Memory B cell (primary cell): ENCODE measurements at regions not wholly inside any gene's neighbourhood (a gene's known extent, or its start where the extent isn't known, plus 50 kb on each side); places are given as distances from the start of the nearest gene placed in this dataset.

Experiments used
- ATAC-seq: fragments of 150-1000 bp; cut with Tn5 transposase; 2 replicates; pipeline ENCODE4 v1.10.0; 2021; ENCODE audit warnings: low read depth, mild to moderate bottlenecking, moderate library complexity
- DNase-seq, 2 donors: peaks; one replicate each; pipeline ENCODE4 v3.0.0; 2022; ENCODE audit warnings: low spot score in 2 of 2
- H3K27ac Mint-ChIP-seq: one replicate; pipeline ENCODE4 v1.8.0; 2022; ENCODE audit warnings: mild to moderate bottlenecking, moderate library complexity, mixed read lengths
- H3K27me3 Mint-ChIP-seq: one replicate; pipeline ENCODE4 v1.8.0; 2022; ENCODE audit warnings: mixed read lengths
- H3K36me3 Mint-ChIP-seq: one replicate; pipeline ENCODE4 v1.8.0; 2022; ENCODE audit warnings: mild to moderate bottlenecking, mixed read lengths
- H3K4me1 Mint-ChIP-seq: one replicate; pipeline ENCODE4 v1.8.0; 2022; ENCODE audit warnings: mixed read lengths
- H3K4me3 Mint-ChIP-seq: one replicate; pipeline ENCODE4 v1.8.0; 2022; ENCODE audit warnings: mild to moderate bottlenecking, moderate library complexity, mixed read lengths
- H3K9me3 Mint-ChIP-seq: one replicate; pipeline ENCODE4 v1.8.0; 2022; ENCODE audit warnings: mixed read lengths

DNA sequence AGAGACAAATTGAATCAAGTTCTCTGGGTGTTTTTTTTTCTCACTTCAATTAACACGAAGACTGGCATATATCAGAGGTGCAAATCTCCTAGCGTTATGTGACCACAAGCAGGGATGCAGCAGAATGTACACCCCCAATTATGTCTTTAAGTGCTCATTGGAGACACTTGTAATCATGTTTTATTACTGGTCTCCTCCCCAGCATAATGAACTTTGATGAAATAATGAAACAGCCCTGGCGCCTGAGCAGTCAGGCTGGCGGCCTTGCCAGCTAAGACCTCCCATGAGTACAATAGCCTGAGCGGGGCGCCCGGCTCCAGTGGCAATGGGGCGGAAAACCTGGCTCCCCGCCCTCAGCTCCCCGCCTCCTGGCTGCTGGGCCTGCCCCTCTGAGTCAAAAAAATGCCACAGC is 209.4 kb upstream of the MSX2 start:
- Mint-ChIP-seq H3K4me3 (no peak overlapping the region), H3K9me3 (peaks cover 4% of the 10 kb centered on the region), H3K4me1 (no peaks in the 10 kb centered on the region), H3K27me3 (peaks cover 2% of the 10 kb centered on the region), H3K36me3 (no peaks in the 10 kb centered on the region), H3K27ac (no peak overlapping the region)
- no peak for DNase-seq
- ATAC-seq, result no peak

DNA sequence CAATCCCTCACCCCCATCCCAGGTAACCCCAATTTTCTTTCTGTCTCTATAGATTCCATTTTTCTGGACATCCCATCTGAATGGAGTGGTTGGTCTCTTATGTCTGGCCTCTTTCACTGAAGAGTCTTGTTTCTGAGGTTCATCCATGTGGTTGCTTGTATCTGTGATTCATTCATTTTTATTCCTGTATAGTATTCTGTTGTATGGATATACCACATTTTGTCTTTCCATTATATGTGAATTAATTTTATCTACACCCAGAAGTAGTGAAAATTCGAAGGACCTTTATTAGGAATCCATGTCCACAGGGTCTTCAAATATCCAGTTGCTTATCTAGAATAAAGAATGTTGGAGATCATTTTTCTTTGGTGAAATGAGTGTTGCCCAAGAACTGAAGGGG is 207.6 kb upstream of the MSX2 start:
- ATAC-seq, result no peak
- no peaks in the 10 kb centered on the region for H3K27me3 Mint-ChIP-seq
- H3K36me3 Mint-ChIP-seq, result no peaks in the 10 kb centered on the region
- DNase-seq, result no peak
- no peaks in the 10 kb centered on the region for H3K4me1 Mint-ChIP-seq
- peaks cover 5% of the 10 kb centered on the region for H3K9me3 Mint-ChIP-seq
- H3K4me3 Mint-ChIP-seq, result no peak overlapping the region
- H3K27ac Mint-ChIP-seq, result no peak overlapping the region

DNA sequence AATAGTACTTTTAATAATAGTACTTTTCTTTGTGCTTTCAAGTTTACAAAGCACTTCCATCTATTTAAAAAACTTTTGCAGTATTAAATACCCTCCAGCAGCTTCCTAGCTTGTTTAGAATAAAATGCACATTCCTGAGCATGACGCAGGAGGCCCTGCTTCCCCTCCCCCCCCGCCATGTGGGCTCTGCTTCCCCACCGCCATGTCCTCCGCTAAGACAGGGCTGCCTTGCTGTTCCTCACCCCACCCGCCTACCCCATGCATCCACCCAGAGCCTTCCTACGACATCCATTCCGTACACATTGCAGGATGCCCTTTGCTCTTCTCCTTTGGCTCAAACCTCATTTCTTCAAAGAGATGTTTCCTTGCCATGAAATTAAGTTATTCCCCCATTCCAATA is 205.9 kb upstream of the MSX2 start:
- DNase-seq, result no peak
- H3K4me3 Mint-ChIP-seq, result no peak overlapping the region
- H3K27me3 Mint-ChIP-seq, result no peaks in the 10 kb centered on the region
- ATAC-seq, result no peak
- peaks cover 10% of the 10 kb centered on the region for H3K9me3 Mint-ChIP-seq
- H3K4me1 Mint-ChIP-seq, result no peaks in the 10 kb centered on the region
- no peak overlapping the region for H3K27ac Mint-ChIP-seq
- H3K36me3 Mint-ChIP-seq, result no peaks in the 10 kb centered on the region

DNA sequence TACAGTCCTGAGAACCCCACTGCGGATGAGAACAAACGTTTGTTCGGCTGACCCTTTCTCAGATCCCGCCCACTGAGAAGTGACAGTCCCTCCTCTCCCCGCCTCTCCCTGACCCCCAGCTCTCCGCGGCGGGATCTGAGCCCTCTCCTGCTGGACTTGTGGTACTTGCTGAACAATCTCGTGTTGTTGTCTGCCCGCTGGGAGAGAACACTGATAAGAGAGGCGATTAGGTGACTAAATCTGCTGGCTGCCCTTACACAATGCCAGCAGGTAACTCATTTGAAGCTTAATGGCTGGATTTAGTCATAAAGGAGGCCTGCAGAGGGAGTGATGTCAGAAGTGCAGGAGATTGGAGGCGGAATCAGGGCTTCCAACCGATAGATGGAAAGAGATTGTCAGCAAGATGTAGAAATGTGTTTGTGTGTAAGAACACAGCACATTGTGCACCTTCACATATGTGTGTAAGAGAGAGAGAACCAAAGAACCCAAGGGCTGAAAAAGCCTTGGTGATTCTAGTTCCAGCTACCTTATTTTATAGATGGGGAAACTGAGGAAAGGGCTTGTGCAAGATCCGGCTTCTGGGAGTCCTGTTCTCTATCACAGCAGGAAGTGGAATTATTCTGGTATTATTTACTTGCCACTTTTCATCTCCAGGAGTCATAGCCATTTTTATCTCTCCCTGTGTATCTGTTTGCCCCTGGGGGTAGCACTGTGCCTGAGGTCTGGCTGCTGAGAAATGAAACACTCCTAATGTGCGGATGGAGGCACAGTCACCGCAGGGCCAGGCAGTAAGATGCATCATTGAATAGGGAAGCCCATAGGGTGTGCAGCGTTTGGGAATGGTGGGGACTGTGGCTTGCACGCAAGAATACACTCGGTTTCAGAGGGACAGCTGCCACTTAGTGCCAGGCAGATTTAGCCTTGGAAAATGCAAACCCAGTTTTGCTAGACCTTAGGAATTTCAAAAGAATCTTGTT is 203.7 kb upstream of the MSX2 start:
- no peak overlapping the region for H3K27ac Mint-ChIP-seq
- no peak for ATAC-seq

DNA sequence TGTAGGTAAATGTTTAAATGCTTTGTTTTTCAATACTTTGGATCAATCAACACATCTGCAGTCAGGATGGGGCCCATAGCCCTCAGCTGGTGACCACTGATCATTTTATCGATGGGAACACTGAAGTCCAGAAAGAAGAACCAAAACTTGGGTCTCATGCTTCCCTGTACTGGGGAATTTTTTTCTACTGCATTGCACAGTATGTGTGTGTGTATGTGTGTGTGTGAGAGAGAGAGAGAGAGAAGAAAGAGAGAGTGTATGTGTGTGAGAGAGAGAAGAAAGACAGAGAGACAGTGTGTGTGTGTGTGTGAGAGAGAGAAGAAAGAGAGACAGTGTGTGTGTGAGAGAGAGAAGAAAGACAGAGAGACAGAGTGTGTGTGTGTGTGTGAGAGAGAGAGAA is 202.9 kb upstream of the MSX2 start:
- no peaks in the 10 kb centered on the region for H3K36me3 Mint-ChIP-seq
- no peak overlapping the region for H3K4me3 Mint-ChIP-seq
- peaks cover 1% of the 10 kb centered on the region for H3K27me3 Mint-ChIP-seq
- no peak overlapping the region for H3K27ac Mint-ChIP-seq
- peaks cover 10% of the 10 kb centered on the region for H3K9me3 Mint-ChIP-seq
- ATAC-seq (no peak), DNase-seq (no peak)
- H3K4me1 Mint-ChIP-seq, result no peaks in the 10 kb centered on the region

More for the DNA sequence above, 203.7 kb upstream of the MSX2 start:
- Mint-ChIP-seq H3K36me3 (no peaks in the 10 kb centered on the region), H3K9me3 (peaks cover 10% of the 10 kb centered on the region), H3K27me3 (peaks cover 1% of the 10 kb centered on the region), H3K4me3 (no peak overlapping the region), H3K4me1 (no peaks in the 10 kb centered on the region)
- DNase-seq, result no peak

DNA sequence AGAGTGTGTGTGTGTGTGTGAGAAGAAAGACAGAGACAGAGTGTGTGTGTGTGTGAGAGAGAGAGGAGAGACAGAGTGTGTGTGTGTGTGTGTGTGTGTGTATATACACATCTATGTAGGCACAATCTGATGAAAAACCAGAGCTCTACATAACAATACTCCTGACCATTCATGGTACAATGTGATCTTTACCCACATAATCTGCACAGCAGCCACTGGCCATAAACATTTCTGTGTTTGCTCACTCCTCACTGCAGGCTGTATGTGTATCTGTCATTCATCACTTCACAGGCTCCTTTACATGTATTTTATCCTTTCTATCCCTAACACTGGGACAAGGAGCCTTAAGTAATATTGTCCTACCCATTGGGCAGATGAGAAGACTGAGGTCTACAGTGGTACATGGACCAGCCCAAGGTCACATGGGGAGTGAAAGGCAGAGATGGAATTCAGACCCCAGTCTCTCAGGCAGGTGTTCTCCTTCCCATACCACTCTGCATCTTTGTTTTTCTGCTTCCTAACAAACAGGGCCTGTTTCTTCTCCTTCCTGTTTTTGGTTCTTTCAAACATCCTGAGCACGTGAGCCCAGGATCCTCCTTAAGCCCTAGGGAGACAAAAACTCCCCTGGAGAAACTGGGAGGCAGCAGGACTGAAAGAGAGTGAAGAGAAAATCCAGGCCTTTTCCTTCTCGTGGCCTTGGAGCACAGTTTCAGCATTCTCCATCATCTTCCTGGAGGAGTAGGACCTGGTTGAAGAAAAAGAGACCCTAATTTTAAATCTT is 201.7 kb upstream of the MSX2 start:
- DNase-seq (no peak), ATAC-seq (no peak)
- Mint-ChIP-seq H3K4me3 (no peak overlapping the region), H3K27ac (no peak overlapping the region), H3K36me3 (no peaks in the 10 kb centered on the region), H3K4me1 (no peaks in the 10 kb centered on the region), H3K27me3 (peaks cover 1% of the 10 kb centered on the region), H3K9me3 (peaks cover 8% of the 10 kb centered on the region)

DNA sequence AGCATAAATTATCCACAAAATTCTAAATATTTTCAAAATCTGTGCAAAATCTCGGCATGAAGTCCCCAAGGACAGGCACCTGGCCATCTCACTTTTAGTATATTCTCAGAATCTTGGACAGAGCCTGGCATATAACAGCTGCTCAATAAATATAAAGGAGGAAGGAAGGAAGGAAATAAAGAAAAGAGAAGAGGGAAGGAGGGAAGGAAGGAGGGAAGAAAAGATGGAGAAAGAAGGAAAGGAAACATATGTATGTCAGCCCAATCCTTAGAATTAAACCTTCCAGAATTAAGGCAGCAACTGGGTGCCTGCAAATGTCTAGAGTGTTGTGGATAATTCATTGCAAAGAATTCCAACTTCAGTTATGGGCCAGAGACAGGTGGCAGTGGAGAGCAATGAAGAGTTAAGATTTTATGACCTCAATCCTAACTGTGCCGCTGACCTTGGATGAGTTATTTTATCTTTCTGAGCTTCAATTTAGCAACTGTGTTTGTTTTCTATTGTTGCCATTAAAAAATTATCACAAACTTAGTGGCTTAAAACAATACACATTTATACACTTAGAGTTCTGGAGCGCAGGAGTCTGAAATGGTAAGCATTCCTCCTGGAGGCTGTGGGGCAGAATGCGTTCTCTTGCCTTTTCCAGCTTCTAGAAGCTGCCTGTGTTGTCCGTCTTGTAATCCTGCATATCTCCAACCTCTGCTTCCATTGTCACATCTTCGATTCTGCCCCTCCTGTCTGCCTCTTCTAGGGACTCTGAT is 200.9 kb upstream of the MSX2 start:
- H3K4me3 Mint-ChIP-seq, result no peak overlapping the region
- H3K4me1 Mint-ChIP-seq, result no peaks in the 10 kb centered on the region
- H3K9me3 Mint-ChIP-seq, result peaks cover 8% of the 10 kb centered on the region
- H3K27me3 Mint-ChIP-seq, result peaks cover 1% of the 10 kb centered on the region
- ATAC-seq (no peak), DNase-seq (no peak)
- H3K36me3 Mint-ChIP-seq, result no peaks in the 10 kb centered on the region
- no peak overlapping the region for H3K27ac Mint-ChIP-seq

DNA sequence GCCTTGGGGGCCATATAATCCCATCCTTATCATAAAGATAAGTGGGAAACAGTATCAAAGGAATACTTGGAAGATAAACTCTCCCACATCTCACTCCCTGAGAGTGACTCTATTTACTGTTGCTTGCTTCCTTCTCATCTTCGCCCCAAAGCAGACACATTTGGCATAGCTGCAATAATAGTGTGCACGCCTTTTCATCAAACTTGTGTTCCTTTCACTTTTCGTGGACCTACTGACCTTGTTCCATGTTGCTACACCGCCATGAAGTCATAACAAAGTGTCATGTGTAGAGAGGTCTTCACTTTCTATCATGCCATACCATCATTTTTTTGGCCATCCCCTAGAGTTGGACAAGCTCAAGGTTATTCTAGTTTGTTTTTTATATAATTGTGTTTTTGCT is 200.0 kb upstream of the MSX2 start:
- no peaks in the 10 kb centered on the region for H3K4me1 Mint-ChIP-seq

DNA sequence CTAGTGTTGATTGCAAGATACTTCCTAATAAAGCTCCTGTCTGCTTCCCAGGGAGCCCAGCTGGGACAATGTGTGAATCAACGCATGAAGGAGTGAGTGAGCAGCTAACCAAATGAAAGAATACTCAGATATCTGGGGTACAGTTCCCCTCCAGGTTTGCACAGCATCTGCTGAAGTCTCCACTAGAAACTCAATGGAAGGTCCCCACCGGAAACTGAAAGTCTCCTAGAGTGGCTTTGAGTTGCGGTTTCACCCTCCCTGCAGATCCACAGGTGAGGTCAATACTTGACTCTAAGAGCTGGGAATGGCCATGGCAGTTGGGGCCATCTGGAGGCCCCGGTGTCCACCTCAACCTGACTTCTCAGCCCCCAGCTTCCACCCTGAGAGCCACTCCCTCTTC is 198.2 kb upstream of the MSX2 start:
- H3K36me3 Mint-ChIP-seq, result no peaks in the 10 kb centered on the region
- H3K27ac Mint-ChIP-seq, result no peak overlapping the region
- H3K4me3 Mint-ChIP-seq, result no peak overlapping the region
- no peak for ATAC-seq
- peaks cover 8% of the 10 kb centered on the region for H3K27me3 Mint-ChIP-seq
- no peaks in the 10 kb centered on the region for H3K4me1 Mint-ChIP-seq
- H3K9me3 Mint-ChIP-seq, result peaks cover 9% of the 10 kb centered on the region
- DNase-seq, result no peak

More for the DNA sequence above, 200.0 kb upstream of the MSX2 start:
- H3K27me3 Mint-ChIP-seq, result peaks cover 1% of the 10 kb centered on the region
- no peak for ATAC-seq
- H3K27ac Mint-ChIP-seq, result no peak overlapping the region
- H3K36me3 Mint-ChIP-seq, result no peaks in the 10 kb centered on the region
- no peak overlapping the region for H3K4me3 Mint-ChIP-seq
- no peak for DNase-seq
- H3K9me3 Mint-ChIP-seq, result peaks cover 6% of the 10 kb centered on the region

DNA sequence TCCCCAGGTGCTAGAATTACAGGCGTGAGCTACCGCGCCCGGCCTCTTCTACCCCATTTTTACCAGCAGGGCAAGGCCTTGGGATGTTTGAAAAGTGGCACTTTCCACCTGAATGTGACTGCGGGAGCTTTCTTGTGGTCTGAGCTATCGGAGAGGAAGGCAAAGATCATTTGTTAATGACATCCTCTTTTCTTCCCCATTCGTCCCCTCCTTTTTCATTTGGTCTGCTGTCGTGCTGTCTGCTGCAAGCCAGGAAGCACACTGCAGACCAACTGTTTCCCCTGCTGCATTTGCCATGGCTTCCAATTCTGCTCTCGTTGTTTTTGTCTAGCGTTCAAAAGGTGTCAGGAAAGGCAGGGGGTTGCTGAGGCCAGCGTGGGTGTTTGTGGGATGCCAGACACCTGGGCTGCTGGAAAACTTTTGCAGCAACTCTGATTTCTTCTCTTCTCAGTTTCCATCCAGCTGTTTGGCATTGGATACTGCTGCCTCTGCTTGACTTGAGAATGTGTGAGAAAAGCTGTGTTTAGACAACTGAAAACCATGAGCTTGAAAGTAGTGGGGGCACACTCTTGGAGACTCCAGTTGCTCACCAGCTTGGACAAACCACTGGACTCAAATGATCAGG is 196.4 kb upstream of the MSX2 start:
- H3K9me3 Mint-ChIP-seq, result peaks cover 3% of the 10 kb centered on the region
- H3K27me3 Mint-ChIP-seq, result peaks cover 8% of the 10 kb centered on the region
- no peak overlapping the region for H3K4me3 Mint-ChIP-seq
- H3K4me1 Mint-ChIP-seq, result no peaks in the 10 kb centered on the region
- no peak overlapping the region for H3K27ac Mint-ChIP-seq
- ATAC-seq, result no peak
- no peak for DNase-seq
- no peaks in the 10 kb centered on the region for H3K36me3 Mint-ChIP-seq

DNA sequence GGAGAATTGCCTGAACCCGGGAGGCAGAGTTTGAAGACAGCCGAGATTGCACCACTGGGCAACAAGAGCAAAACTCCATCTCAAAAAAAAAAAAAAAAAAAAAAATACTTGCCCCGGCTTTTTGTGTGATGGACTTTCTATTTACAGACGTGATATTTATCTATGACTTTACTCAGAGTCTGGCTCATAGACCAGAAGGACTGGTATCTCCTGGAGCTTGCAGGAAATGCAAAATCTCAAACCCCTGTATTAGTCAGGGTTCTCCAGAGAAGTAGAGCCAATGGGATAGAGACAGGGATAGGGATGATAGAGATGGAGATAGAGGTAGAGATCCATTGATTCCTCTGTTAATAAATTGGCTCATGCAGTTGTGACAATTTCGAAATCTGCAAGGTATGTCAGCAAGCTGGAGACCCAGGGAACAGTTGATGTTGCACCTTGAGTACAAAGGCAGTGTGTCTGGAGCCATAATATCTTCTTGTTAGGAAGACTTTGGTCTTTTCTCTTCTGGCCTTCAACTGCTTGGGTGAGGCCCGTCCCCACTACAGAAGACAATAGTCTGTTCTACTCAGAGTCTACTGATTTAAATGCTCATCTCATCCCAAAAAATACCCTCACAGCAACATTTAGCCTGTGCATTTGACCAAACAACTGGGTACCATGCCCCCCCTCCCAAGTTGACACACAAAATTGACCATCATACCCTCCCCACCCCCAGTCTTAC is 195.4 kb upstream of the MSX2 start:
- no peaks in the 10 kb centered on the region for H3K4me1 Mint-ChIP-seq
- H3K9me3 Mint-ChIP-seq, result peaks cover 3% of the 10 kb centered on the region
- no peak for DNase-seq

DNA sequence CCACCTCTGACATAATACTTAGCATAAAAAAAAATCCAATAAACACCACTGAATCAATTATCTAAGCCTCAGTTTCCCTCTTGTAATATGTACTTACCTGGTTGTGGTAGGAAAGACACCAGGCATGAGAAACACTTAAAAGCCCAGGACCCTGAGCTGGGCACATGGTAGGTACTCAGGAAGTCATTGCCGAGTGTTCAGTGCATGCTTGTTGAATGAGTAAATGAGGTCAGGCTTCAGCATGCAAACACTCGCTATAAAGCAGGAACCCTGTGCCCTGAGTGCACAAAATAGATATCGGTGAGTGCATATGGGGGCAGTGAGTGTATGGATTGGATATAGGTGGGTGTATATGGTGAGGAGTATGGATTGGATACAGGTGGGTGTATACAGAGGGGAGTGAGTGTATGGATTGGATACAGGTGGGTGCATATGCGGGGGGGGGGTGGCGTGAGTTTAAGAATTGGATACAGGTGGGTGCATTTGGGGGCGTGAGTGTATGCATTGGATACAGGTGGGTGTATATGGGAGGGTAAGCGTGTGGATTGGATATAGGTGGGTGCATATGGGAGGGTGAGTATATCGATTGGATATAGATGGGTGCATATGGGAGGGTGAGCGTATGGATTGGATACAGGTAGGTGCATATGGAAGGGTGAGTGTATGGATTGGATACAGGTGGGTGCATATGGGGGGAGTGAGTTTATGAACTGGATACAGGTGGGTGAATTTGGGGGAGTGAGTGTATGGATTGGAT is 194.3 kb upstream of the MSX2 start:
- peaks cover 3% of the 10 kb centered on the region for H3K9me3 Mint-ChIP-seq
- peaks cover 7% of the 10 kb centered on the region for H3K27me3 Mint-ChIP-seq
- no peaks in the 10 kb centered on the region for H3K36me3 Mint-ChIP-seq
- DNase-seq (no peak), ATAC-seq (no peak)
- H3K4me3 Mint-ChIP-seq, result no peak overlapping the region
- no peaks in the 10 kb centered on the region for H3K4me1 Mint-ChIP-seq
- H3K27ac Mint-ChIP-seq, result no peak overlapping the region

More for the DNA sequence above, 195.4 kb upstream of the MSX2 start:
- Mint-ChIP-seq H3K4me3 (no peak overlapping the region), H3K27me3 (peaks cover 8% of the 10 kb centered on the region), H3K27ac (no peak overlapping the region), H3K36me3 (no peaks in the 10 kb centered on the region)
- ATAC-seq, result no peak
